ENCODE measurements at regions not wholly inside any gene's neighbourhood (a gene's known extent, or its start where the extent isn't known, plus 50 kb on each side); places are given as distances from the start of the nearest gene placed in this dataset.

DNA sequence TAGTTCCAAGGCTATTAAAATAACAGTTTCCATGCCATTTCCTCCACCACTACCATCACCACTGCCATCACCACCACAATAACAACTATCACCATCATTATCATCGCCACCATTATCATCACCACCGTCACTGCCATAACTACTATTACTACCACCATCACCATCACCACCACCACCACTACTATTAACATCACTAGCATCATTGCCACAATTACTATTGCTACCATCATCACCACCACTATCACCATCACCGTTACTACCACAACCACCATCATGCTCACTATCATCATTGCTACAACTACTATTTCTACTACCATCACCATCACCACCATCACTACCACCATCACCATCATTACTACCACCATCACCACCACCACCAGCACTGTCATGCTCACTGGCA is 185.9 kb upstream of the MAF start:
- TF ChIP-seq, protein P1, sequence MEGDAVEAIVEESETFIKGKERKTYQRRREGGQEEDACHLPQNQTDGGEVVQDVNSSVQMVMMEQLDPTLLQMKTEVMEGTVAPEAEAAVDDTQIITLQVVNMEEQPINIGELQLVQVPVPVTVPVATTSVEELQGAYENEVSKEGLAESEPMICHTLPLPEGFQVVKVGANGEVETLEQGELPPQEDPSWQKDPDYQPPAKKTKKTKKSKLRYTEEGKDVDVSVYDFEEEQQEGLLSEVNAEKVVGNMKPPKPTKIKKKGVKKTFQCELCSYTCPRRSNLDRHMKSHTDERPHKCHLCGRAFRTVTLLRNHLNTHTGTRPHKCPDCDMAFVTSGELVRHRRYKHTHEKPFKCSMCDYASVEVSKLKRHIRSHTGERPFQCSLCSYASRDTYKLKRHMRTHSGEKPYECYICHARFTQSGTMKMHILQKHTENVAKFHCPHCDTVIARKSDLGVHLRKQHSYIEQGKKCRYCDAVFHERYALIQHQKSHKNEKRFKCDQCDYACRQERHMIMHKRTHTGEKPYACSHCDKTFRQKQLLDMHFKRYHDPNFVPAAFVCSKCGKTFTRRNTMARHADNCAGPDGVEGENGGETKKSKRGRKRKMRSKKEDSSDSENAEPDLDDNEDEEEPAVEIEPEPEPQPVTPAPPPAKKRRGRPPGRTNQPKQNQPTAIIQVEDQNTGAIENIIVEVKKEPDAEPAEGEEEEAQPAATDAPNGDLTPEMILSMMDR (IDR thresholded peaks at IDR 0.05): no peak
- TF ChIP-seq POLR2A (IDR thresholded peaks at IDR 0.05): no peak
